ENCODE measurements at regions not wholly inside any gene's neighbourhood (a gene's known extent, or its start where the extent isn't known, plus 50 kb on each side); places are given as distances from the start of the nearest gene placed in this dataset.

GRCh38 chr3:194871864-194872668 is 186.4 kb downstream of the FAM43A start:
- Histone ChIP-seq H2BK120ac (ENCODE audit: low read depth, low read length, poor library complexity, severe bottlenecking) (no peak overlapping the region), H3K18ac (ENCODE audit: insufficient read length, low read depth, low read length) (no peak overlapping the region), H2AK5ac (ENCODE audit: insufficient read length, low read length) (no peak overlapping the region), H2BK5ac (ENCODE audit: insufficient read length, low read length) (no peak overlapping the region), H2AFZ (ENCODE audit: low read length) (no peak overlapping the region), H3K9ac (ENCODE audit: extremely low read depth, insufficient read length, low read length) (no peak overlapping the region), H2BK15ac (ENCODE audit: low read depth, low read length) (no peak overlapping the region), H3K4me1 (ENCODE audit: insufficient read depth, low read length) (peaks cover 4% of the 10 kb centered on the region; the same call in 1 of the 2 replicates), H2BK20ac (ENCODE audit: low read depth, low read length, poor library complexity, severe bottlenecking) (no peak overlapping the region), H3K27me3 (ENCODE audit: insufficient read depth, low read length) (no peaks in the 10 kb centered on the region), H2BK12ac (ENCODE audit: insufficient read length, low read depth, low read length) (no peak overlapping the region), H3K23ac (ENCODE audit: insufficient read length, low read depth, low read length) (no peak overlapping the region), H3K4me2 (ENCODE audit: insufficient read depth, insufficient read length, low read length) (peak overlapping the region; percentile 2), H3K9me3 (ENCODE audit: control insufficient read depth, low read depth, low read length) (no peaks in the 10 kb centered on the region), H3T11ph (ENCODE audit: low read length) (no peak overlapping the region), H3K4ac (ENCODE audit: low read depth, low read length) (no peak overlapping the region), H3K14ac (ENCODE audit: insufficient read depth, low read length) (peak overlapping the region; percentile 6), H4K5ac (ENCODE audit: insufficient read length, low read depth, low read length) (no peak overlapping the region), H3K56ac (ENCODE audit: insufficient read length, low read depth, low read length) (no peak overlapping the region), H4K8ac (replicated peaks; ENCODE audit: insufficient read length, low read depth, low read length) (no peak overlapping the region), H3K23me2 (ENCODE audit: insufficient read length, low read depth, low read length, poor library complexity, severe bottlenecking) (no peaks in the 10 kb centered on the region), H3K27ac (ENCODE audit: insufficient read length, low read depth, low read length) (no peak overlapping the region), H3K79me1 (ENCODE audit: insufficient read depth, low read depth, low read length, poor library complexity, severe bottlenecking) (no peaks in the 10 kb centered on the region), H4K91ac (ENCODE audit: insufficient read length, low read depth, low read length) (no peak overlapping the region), H3K79me2 (ENCODE audit: insufficient read depth, low read length) (no peaks in the 10 kb centered on the region), H4K20me1 (ENCODE audit: control insufficient read depth, insufficient read depth, insufficient read length) (peaks cover 2% of the 10 kb centered on the region)
- Mint-ChIP-seq H3K36me3 (ENCODE audit: insufficient read depth in 1 of 3, low read depth in 3 of 3) (peaks cover 0 to 8% (median 0%) of the 10 kb centered on the region in 3 experiments; a peak in 3 of 7 replicates), H3K9me3 (peaks cover 7 to 8% of the 10 kb centered on the region in 2 experiments; a peak in 4 of 5 replicates), H3K4me1 (peaks cover 26 to 36% of the 10 kb centered on the region in 2 experiments), H3K27ac (peak overlapping the region in 2 of 3 experiments; percentile 23 to 24; a peak in 2 of 7 replicates), H3K4me3 (peak overlapping the region in 1 of 2 experiments; percentile 17; a peak in 2 of 5 replicates), H3K27me3 (ENCODE audit: low read depth) (peaks cover 7% of the 10 kb centered on the region)
- no peak for DNase-seq
- WGBS (ENCODE audit: extremely low coverage, insufficient read length, low lambda C conversion rate) = no CpG with 5 or more reads among the region's 14 CpGs
- TF ChIP-seq CTCF (conservative IDR thresholded peaks at IDR 0.05) = no peak
